HFFc6 (cell line): ENCODE measurements at regions not wholly inside any gene's neighbourhood (a gene's known extent, or its start where the extent isn't known, plus 50 kb on each side); places are given as distances from the start of the nearest gene placed in this dataset.

Experiments
- DNase-seq: peaks from one replicate; pipeline ENCODE4 v3.0.0-alpha.2; 2018
- H3K27ac Mint-ChIP-seq: 2 replicates; pipeline ENCODE4 v1.8.0; 2020; ENCODE audit warnings: mild to moderate bottlenecking, mixed read lengths
- H3K27me3 Mint-ChIP-seq: 2 replicates; pipeline ENCODE4 v1.8.0; 2021; ENCODE audit warnings: mild to moderate bottlenecking, moderate library complexity, mixed read lengths; ENCODE audit not compliant: insufficient read depth
- H3K36me3 Mint-ChIP-seq: 2 replicates; pipeline ENCODE4 v1.8.0; 2021; ENCODE audit warnings: low read depth, mixed read lengths
- H3K4me1 Mint-ChIP-seq: 2 replicates; pipeline ENCODE4 v1.8.0; 2020; ENCODE audit warnings: low read depth, mixed read lengths
- H3K4me3 Mint-ChIP-seq: 2 replicates; pipeline ENCODE4 v1.8.0; 2020; ENCODE audit warnings: mild to moderate bottlenecking, moderate library complexity, mixed read lengths
- H3K9me3 Mint-ChIP-seq: 2 replicates; pipeline ENCODE4 v1.8.0; 2020; ENCODE audit warnings: mild to moderate bottlenecking, mixed read lengths
- CTCF ChIP-seq: fragments of 200-600 bp; sonication (generic); IDR thresholded peaks from 2 replicates; pipeline ENCODE4 v1.5.0; 2021; ENCODE audit warnings: antibody characterized with exemption, mild to moderate bottlenecking

- Mint-ChIP-seq H3K36me3 (no peaks in the 10 kb centered on the region), H3K4me1 (no peaks in the 10 kb centered on the region), H3K27me3 (peaks cover 52% of the 10 kb centered on the region), H3K27ac (no peak overlapping the region), H3K4me3 (no peak overlapping the region), H3K9me3 (no peaks in the 10 kb centered on the region)
- no peak for TF ChIP-seq CTCF
- no peak for DNase-seq
Observed at GRCh38 chr2:45256867-45257641, 247.8 kb upstream of the SIX2 start.

GRCh38 chr2:45256173-45256866, 247.1 kb upstream of the SIX2 start:
- H3K27me3 Mint-ChIP-seq = peaks cover 50% of the 10 kb centered on the region

GRCh38 chr2:45255563-45255962, 246.3 kb upstream of the SIX2 start:
- Mint-ChIP-seq H3K27me3 (peaks cover 50% of the 10 kb centered on the region), H3K9me3 (no peaks in the 10 kb centered on the region), H3K27ac (no peak overlapping the region), H3K4me1 (no peaks in the 10 kb centered on the region), H3K4me3 (no peak overlapping the region), H3K36me3 (no peaks in the 10 kb centered on the region)
- TF ChIP-seq CTCF = no peak
- no peak for DNase-seq

More at GRCh38 chr2:45256173-45256866, 247.1 kb upstream of the SIX2 start:
- Mint-ChIP-seq H3K4me1 (no peaks in the 10 kb centered on the region), H3K36me3 (no peaks in the 10 kb centered on the region), H3K27ac (no peak overlapping the region), H3K4me3 (no peak overlapping the region), H3K9me3 (no peaks in the 10 kb centered on the region)
- no peak for DNase-seq
- TF ChIP-seq CTCF = no peak

GRCh38 chr2:45254025-45254424, 244.8 kb upstream of the SIX2 start:
- Mint-ChIP-seq H3K27ac (no peak overlapping the region), H3K36me3 (no peaks in the 10 kb centered on the region), H3K4me1 (no peaks in the 10 kb centered on the region), H3K9me3 (no peaks in the 10 kb centered on the region), H3K27me3 (peaks cover 41% of the 10 kb centered on the region), H3K4me3 (no peak overlapping the region)
- TF ChIP-seq CTCF = no peak
- no peak for DNase-seq

- no peak for DNase-seq
- H3K4me1 Mint-ChIP-seq = no peaks in the 10 kb centered on the region
- H3K27me3 Mint-ChIP-seq = peaks cover 33% of the 10 kb centered on the region
- TF ChIP-seq CTCF = no peak
- H3K27ac Mint-ChIP-seq = no peak overlapping the region
- no peaks in the 10 kb centered on the region for H3K9me3 Mint-ChIP-seq
- H3K36me3 Mint-ChIP-seq = no peaks in the 10 kb centered on the region
- no peak overlapping the region for H3K4me3 Mint-ChIP-seq
Observed at GRCh38 chr2:45253151-45253550, 243.9 kb upstream of the SIX2 start.
